ENCODE measurements at regions not wholly inside any gene's neighbourhood (a gene's known extent, or its start where the extent isn't known, plus 50 kb on each side); places are given as distances from the start of the nearest gene placed in this dataset.
"Not testable (repeated sequence)": the region's sequence is repeated elsewhere in the genome, so short reads cannot be mapped to it uniquely, and the experiment has no call there.

GRCh38 chr5:33105521-33105941 lies 335.2 kb upstream of the TARS1 start:
- intact Hi-C loops (cut with DNase I) = no loop called here
- Histone ChIP-seq H3K27ac (no peak overlapping the region), H3K9me3 (no peaks in the 10 kb centered on the region), H3K27me3 (no peaks in the 10 kb centered on the region), H3K4me3 (no peak overlapping the region), H3K4me1 (ENCODE audit: insufficient read depth) (no peaks in the 10 kb centered on the region), H3K36me3 (no peaks in the 10 kb centered on the region)
- TF ChIP-seq POLR2A (IDR thresholded peaks at IDR 0.05) (no peak), EP300 (IDR thresholded peaks at IDR 0.05) (no peak), CTCF (IDR thresholded peaks at IDR 0.05) (no peak)
- no peak for DNase-seq
- WGBS, 3 donors = 75 to 91% (median 77%) methylated on average over 1 of the region's 1 CpG

DNA sequence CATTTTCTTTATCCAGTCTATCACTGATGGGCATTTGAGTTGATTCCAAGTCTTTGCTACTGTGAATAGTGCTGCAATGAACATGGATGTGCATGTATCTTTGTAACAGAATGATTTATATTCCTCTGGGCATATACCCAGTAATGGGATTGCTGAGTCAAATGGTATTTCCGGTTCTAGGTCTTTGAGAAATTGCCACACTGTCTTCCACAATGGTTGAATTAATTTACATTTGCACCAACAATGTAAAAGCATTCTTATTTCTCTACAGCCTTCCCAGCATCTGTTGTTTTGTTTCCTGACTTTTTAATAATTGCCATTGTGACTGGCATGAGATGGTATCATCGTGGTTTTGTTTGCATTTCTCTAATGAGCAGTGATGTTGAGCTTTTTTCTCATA lies 330.3 kb upstream of the TARS1 start:
- H3K4me3 ChIP-seq; H3K4me1 ChIP-seq (ENCODE audit: insufficient read depth); intact Hi-C loops (cut with DNase I); H3K9me3 ChIP-seq; DNase-seq; H3K36me3 ChIP-seq; H3K27ac ChIP-seq; H3K27me3 ChIP-seq: not testable (repeated sequence)
- WGBS, 3 donors = 78 to 88% (median 87%) methylated on average over 2 of the region's 2 CpGs

DNA sequence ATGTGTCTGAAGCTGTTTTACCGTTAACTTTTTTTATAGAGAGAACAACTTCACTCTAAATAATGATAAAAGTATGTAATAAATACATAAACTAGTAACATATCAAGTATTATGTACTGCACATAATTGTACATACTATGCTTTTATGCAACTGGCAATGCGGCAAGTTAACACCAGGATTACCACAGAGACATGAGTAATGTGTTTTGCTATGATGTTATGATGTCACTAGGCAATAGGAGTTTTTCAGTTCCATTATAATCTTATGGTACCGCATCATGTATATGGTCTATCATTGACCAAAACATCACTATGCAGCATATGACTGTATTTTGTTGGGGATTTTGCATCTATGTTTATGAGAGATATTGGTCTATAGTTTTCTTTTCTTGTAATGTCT lies 326.4 kb upstream of the TARS1 start:
- intact Hi-C loops (cut with DNase I) = no loop called here
- TF ChIP-seq EP300 (IDR thresholded peaks at IDR 0.05) = no peak
- no peak for TF ChIP-seq CTCF (IDR thresholded peaks at IDR 0.05)
- no peak for TF ChIP-seq POLR2A (IDR thresholded peaks at IDR 0.05)
- 77 to 98% (median 95%) methylated on average over 3 of the region's 3 CpGs for WGBS, 3 donors
- no peak for DNase-seq
- H3K4me3 ChIP-seq = no peak overlapping the region
- no peaks in the 10 kb centered on the region for H3K9me3 ChIP-seq
- no peaks in the 10 kb centered on the region for H3K4me1 ChIP-seq (ENCODE audit: insufficient read depth)
- H3K27ac ChIP-seq = no peak overlapping the region
- H3K36me3 ChIP-seq = no peaks in the 10 kb centered on the region
- no peaks in the 10 kb centered on the region for H3K27me3 ChIP-seq

GRCh38 chr5:33115467-33115866 lies 325.3 kb upstream of the TARS1 start:
- Histone ChIP-seq H3K27me3 (no peaks in the 10 kb centered on the region), H3K4me3 (no peak overlapping the region), H3K4me1 (ENCODE audit: insufficient read depth) (no peaks in the 10 kb centered on the region), H3K27ac (no peak overlapping the region), H3K36me3 (no peaks in the 10 kb centered on the region), H3K9me3 (no peaks in the 10 kb centered on the region)
- no peak for DNase-seq
- no peak for TF ChIP-seq EP300 (IDR thresholded peaks at IDR 0.05)
- TF ChIP-seq POLR2A (IDR thresholded peaks at IDR 0.05) = no peak
- TF ChIP-seq CTCF (IDR thresholded peaks at IDR 0.05) = no peak
- WGBS, 3 donors = 76 to 88% (median 81%) methylated on average over 4 of the region's 4 CpGs
- intact Hi-C loops (cut with DNase I) = no loop called here

- Histone ChIP-seq H3K9me3 (no peaks in the 10 kb centered on the region), H3K27ac (no peak overlapping the region), H3K4me3 (no peak overlapping the region), H3K27me3 (no peaks in the 10 kb centered on the region), H3K4me1 (ENCODE audit: insufficient read depth) (no peaks in the 10 kb centered on the region), H3K36me3 (no peaks in the 10 kb centered on the region)
- intact Hi-C loops (cut with DNase I) = no loop called here
- no peak for TF ChIP-seq POLR2A (IDR thresholded peaks at IDR 0.05)
- WGBS, 3 donors = 89 to 95% (median 93%) methylated on average over 1 of the region's 1 CpG
- no peak for DNase-seq
These were observed 321.9 kb upstream of the TARS1 start for GRCh38 chr5:33118761-33119415.

Data from ovary (tissue), 7 donors.